ENCODE measurements at regions not wholly inside any gene's neighbourhood (a gene's known extent, or its start where the extent isn't known, plus 50 kb on each side); places are given as distances from the start of the nearest gene placed in this dataset.
"Not testable (repeated sequence)": the region's sequence is repeated elsewhere in the genome, so short reads cannot be mapped to it uniquely, and the experiment has no call there.

- DNase-seq (ENCODE audit: low read depth), result no peak
- TF ChIP-seq CTCF (IDR thresholded peaks at IDR 0.05; ENCODE audit: insufficient read depth, low read length), result no peak
- H3K4me3 ChIP-seq (ENCODE audit: low read depth, low read length), result no peak overlapping the region
Observed at GRCh38 chr2:84152462-84152861, 306.6 kb downstream of the SUCLG1 start.

- no peak for TF ChIP-seq CTCF (IDR thresholded peaks at IDR 0.05; ENCODE audit: insufficient read depth, low read length)
- DNase-seq (ENCODE audit: low read depth), result no peak
- H3K4me3 ChIP-seq (ENCODE audit: low read depth, low read length), result no peak overlapping the region
Observed at GRCh38 chr2:84144345-84144744, 314.7 kb downstream of the SUCLG1 start.

- no peak for TF ChIP-seq CTCF (IDR thresholded peaks at IDR 0.05; ENCODE audit: insufficient read depth, low read length)
- DNase-seq (ENCODE audit: low read depth), result no peak
- no peak overlapping the region for H3K4me3 ChIP-seq (ENCODE audit: low read depth, low read length)
Observed at GRCh38 chr2:84137034-84137433, 322.0 kb downstream of the SUCLG1 start.

- no peak overlapping the region for H3K4me3 ChIP-seq (ENCODE audit: low read depth, low read length)
- no peak for DNase-seq (ENCODE audit: low read depth)
- TF ChIP-seq CTCF (IDR thresholded peaks at IDR 0.05; ENCODE audit: insufficient read depth, low read length), result no peak
Observed at GRCh38 chr2:84132370-84132769, 326.7 kb downstream of the SUCLG1 start.

GRCh38 chr2:84131278-84131830 is 327.7 kb downstream of the SUCLG1 start:
- no peak for DNase-seq (ENCODE audit: low read depth)
- TF ChIP-seq CTCF (IDR thresholded peaks at IDR 0.05; ENCODE audit: insufficient read depth, low read length), result no peak

GRCh38 chr2:84129018-84129417 is 330.1 kb downstream of the SUCLG1 start:
- H3K4me3 ChIP-seq (ENCODE audit: low read depth, low read length), result no peak overlapping the region
- TF ChIP-seq CTCF (IDR thresholded peaks at IDR 0.05; ENCODE audit: insufficient read depth, low read length), result no peak
- no peak for DNase-seq (ENCODE audit: low read depth)

More at GRCh38 chr2:84131278-84131830, 327.7 kb downstream of the SUCLG1 start:
- H3K4me3 ChIP-seq (ENCODE audit: low read depth, low read length), result no peak overlapping the region

- DNase-seq (ENCODE audit: low read depth); H3K4me3 ChIP-seq (ENCODE audit: low read depth, low read length): not testable (repeated sequence)
Observed at GRCh38 chr2:84127812-84128211, 331.3 kb downstream of the SUCLG1 start.

All from fibroblast of the aortic adventitia (primary cell).